Small intestine (tissue), 7 donors: ENCODE measurements at regions not wholly inside any gene's neighbourhood (a gene's known extent, or its start where the extent isn't known, plus 50 kb on each side); places are given as distances from the start of the nearest gene placed in this dataset.

Experiments used
- DNase-seq, 2 donors: peaks; one replicate each; pipeline versions ENCODE4 v3.0.0 to v3.0.0-alpha.2; 2013
- FAIRE-seq: peaks from 2 replicates; lab custom pipeline; 2012; peaks lifted over from hg19 to GRCh38; lab: Jason Lieb, UNC
- H3K27ac ChIP-seq, 3 donors: one replicate each; pipeline ENCODE4 v1.5.1; 2013; ENCODE audit warnings: low read length in 2 of 3, mild to moderate bottlenecking in 2 of 3, control low read depth in 1 of 3, inconsistent platforms in 1 of 3, low read depth in 1 of 3, moderate library complexity in 1 of 3
- H3K27me3 ChIP-seq, 3 donors: one replicate each; pipeline ENCODE4 v1.6.1; 2013; ENCODE audit warnings: low read length in 3 of 3, inconsistent platforms in 1 of 3; ENCODE audit not compliant: control insufficient read depth in 3 of 3, insufficient read depth in 3 of 3
- H3K36me3 ChIP-seq, 3 donors: one replicate each; pipeline ENCODE4 v1.6.1; 2013; ENCODE audit warnings: low read length in 3 of 3, inconsistent platforms in 1 of 3, low read depth in 1 of 3, mild to moderate bottlenecking in 1 of 3, moderate library complexity in 1 of 3; ENCODE audit not compliant: control insufficient read depth in 3 of 3, insufficient read depth in 2 of 3
- H3K4me1 ChIP-seq, 3 donors: one replicate each; pipeline ENCODE4 v1.6.1; 2013; ENCODE audit warnings: low read length in 2 of 3, inconsistent platforms in 1 of 3, low read depth in 1 of 3, mild to moderate bottlenecking in 1 of 3, moderate library complexity in 1 of 3; ENCODE audit not compliant: control insufficient read depth in 3 of 3, insufficient read depth in 2 of 3
- H3K4me3 ChIP-seq, 3 donors: one replicate each; pipeline ENCODE4 v1.5.1; 2013; ENCODE audit warnings: low read length in 3 of 3, control low read depth in 1 of 3, inconsistent platforms in 1 of 3, low read depth in 1 of 3, mild to moderate bottlenecking in 1 of 3, moderate library complexity in 1 of 3
- H3K9me3 ChIP-seq, 2 donors: one replicate each; pipeline ENCODE4 v1.6.1; 2013; ENCODE audit warnings: low read depth in 1 of 2, low read length in 1 of 2; ENCODE audit not compliant: control insufficient read depth in 2 of 2, insufficient read depth in 1 of 2
- WGBS, 3 donors: extraction: QIAGEN DNeasy Blood & Tissue Kit; methylation state at CpG; one replicate each; pipeline ENCODE4 v1.1.7; 2013; 5-methylcytosine and 5-hydroxymethylcytosine counted together
- donor health status: healthy with polysubstance abuse.
- donor health status: control.
- donor health status: control.
- donor health status: Bipolar disorder and iron deficiency.
- donor health status: healthy.

DNA sequence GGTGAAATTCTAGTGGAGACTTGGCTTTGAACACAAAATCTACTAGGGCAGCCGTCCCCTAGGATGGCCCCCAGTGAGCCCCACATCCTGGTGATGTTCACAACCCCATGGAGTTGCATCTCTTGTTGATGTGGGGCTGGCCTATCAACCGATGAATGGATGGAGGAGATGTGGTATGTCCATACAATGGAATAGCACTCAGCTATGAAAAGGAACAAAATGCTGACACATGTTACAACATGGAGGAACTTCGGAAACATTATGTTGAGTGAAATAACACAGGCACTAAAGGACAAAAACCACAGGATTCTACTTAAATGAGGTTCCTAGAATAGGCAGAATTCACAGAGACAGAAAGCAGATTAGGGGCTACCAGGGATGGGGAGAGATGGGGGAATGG is 80.1 kb upstream of the ASAP2 start:
- peaks cover 0 to 3% of the 10 kb centered on the region in 2 donors for H3K9me3 ChIP-seq
- no peaks in the 10 kb centered on the region for H3K4me1 ChIP-seq
- no peaks in the 10 kb centered on the region for H3K27me3 ChIP-seq
- no peaks in the 10 kb centered on the region for H3K36me3 ChIP-seq
- FAIRE-seq (no peak), DNase-seq (no peak)
- 94 to 97% (median 97%) methylated on average over 3 of the region's 3 CpGs for WGBS, 3 donors
- no peak overlapping the region for H3K4me3 ChIP-seq
- no peak overlapping the region for H3K27ac ChIP-seq

DNA sequence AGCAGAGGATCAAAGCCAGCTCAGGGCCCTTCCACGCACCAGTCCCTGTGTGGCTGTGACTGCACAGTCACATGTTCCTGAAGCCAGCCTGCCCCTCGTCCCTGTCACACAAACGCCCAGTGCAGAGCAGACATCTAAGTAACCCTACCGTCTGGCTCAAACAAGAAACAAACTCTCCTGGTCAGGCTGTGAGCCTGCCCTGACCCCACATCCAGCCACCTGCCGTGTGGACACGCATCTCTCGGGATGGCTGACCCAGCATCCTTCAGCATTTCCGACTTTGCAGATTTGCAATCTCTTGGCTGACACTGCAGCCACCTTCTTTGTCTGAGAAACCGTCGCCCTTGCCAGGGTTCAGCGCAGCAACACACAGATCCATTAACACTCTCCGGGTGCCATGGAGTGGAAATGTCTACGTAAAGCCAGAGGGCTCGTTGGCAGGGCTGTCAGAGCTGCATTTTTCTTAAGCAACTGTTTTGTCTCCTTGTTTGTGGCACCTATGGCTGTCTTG is 82.3 kb upstream of the ASAP2 start:
- H3K27ac ChIP-seq = no peak overlapping the region
- FAIRE-seq = no peak
- no peaks in the 10 kb centered on the region for H3K27me3 ChIP-seq
- WGBS, 3 donors = 78 to 86% (median 85%) methylated on average over 14 of the region's 14 CpGs
- no peak overlapping the region for H3K4me3 ChIP-seq
- H3K36me3 ChIP-seq = no peaks in the 10 kb centered on the region
- DNase-seq = no peak
- H3K9me3 ChIP-seq = peaks cover 0 to 3% of the 10 kb centered on the region in 2 donors
- H3K4me1 ChIP-seq = no peaks in the 10 kb centered on the region

DNA sequence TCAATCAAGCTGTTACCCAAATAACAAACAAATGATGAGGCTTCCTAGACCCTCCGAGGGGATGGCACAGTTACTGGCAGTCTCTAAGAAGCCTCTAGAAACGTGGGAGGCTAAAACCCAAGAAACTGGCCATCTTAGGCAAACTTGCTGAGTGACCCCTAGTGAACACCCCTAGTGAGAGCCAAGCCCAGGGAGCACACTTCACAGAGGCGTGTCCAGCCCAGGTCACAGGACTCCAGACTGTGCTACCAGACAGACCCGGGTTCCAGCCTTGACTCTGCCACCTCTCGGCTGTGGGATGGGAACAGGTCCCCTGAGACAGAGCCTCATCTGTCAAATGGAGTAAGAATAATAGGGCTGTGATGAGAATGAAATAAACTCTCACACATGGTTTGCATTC is 83.5 kb upstream of the ASAP2 start:
- peaks cover 0 to 3% of the 10 kb centered on the region in 2 donors for H3K9me3 ChIP-seq
- no peaks in the 10 kb centered on the region for H3K36me3 ChIP-seq
- no peaks in the 10 kb centered on the region for H3K4me1 ChIP-seq
- WGBS, 3 donors = 72 to 76% (median 73%) methylated on average over 5 of the region's 5 CpGs
- no peak overlapping the region for H3K4me3 ChIP-seq
- FAIRE-seq (no peak), DNase-seq (no peak)
- H3K27me3 ChIP-seq = no peaks in the 10 kb centered on the region
- H3K27ac ChIP-seq = no peak overlapping the region

DNA sequence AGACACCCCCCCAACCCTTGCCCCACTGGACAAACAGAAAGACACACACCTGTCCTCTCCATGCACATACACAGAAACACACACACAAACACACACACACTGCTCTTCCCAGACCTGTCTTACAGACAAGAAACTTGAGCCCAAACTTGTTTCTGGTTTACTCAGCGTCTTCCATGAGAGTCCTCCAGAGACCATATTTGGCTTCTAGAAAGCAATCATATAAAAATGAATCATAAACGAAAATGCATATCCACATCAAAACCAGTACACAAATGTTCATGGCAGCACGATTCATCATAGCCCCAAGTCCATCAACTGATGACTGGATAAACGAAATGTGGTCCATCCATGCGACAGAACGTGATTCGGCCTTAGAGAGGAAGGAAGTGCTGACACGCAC is 84.2 kb upstream of the ASAP2 start:
- Histone ChIP-seq H3K27me3 (no peaks in the 10 kb centered on the region), H3K36me3 (no peaks in the 10 kb centered on the region), H3K4me3 (no peak overlapping the region), H3K27ac (no peak overlapping the region), H3K4me1 (no peaks in the 10 kb centered on the region), H3K9me3 (peaks cover 0 to 3% of the 10 kb centered on the region in 2 donors)
- FAIRE-seq (no peak), DNase-seq (no peak)
- 85 to 93% (median 91%) methylated on average over 8 of the region's 8 CpGs for WGBS, 3 donors

DNA sequence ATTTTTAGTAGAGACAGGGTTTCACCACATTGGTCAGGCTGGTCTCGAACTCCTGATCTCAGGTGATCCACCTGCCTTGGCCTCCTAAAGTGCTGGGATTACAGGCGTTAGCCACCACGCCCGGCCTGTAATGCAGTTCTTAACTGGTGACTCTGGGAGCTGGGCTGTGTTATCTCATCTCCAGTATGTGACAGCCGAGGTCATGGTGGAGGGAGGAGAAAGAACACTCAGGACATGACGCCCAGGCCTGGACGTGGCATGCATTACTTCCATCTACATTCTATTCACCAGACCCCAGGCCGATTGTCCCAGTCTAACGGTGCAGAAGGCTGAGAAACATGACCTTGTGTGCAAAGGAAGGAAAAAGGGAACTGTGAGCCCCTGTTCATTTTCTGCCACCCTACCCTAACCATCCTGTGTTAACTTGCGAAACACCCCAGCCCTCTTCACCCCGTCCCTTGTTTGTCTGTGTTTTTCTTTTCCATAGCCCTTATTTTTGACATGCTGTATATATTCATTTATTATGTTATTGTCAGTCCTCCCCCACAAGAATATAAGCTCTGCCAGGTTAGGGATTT is 88.1 kb upstream of the ASAP2 start:
- no peak for DNase-seq
- Histone ChIP-seq H3K4me1 (no peaks in the 10 kb centered on the region), H3K27ac (no peak overlapping the region), H3K4me3 (no peak overlapping the region), H3K36me3 (no peaks in the 10 kb centered on the region), H3K9me3 (no peaks in the 10 kb centered on the region), H3K27me3 (no peaks in the 10 kb centered on the region)
- WGBS, 3 donors = 76 to 82% (median 81%) methylated on average over 11 of the region's 11 CpGs
- FAIRE-seq = no peak

DNA sequence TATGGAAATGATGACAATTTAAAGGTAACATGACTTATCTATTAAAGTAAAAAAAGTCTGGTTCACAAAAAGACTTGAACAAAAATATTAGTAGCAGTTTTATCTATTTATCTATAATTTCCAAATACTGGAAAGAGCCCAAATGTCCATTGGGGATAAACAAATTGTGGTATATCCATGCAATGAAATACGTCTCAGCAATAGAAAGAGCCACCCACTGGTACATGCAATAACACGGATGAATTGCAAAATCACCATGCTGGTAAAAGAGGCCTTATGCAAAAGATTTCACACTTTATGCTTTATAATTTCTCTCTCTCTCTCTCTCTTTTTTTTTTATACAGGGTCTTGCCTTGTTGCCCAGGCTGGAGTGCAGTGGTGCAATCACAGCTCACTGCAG is 91.4 kb upstream of the ASAP2 start:
- H3K27ac ChIP-seq = no peak overlapping the region
- no peak overlapping the region for H3K4me3 ChIP-seq
- H3K4me1 ChIP-seq = no peaks in the 10 kb centered on the region
- H3K9me3 ChIP-seq = no peaks in the 10 kb centered on the region
- H3K27me3 ChIP-seq = no peaks in the 10 kb centered on the region
- H3K36me3 ChIP-seq = no peaks in the 10 kb centered on the region
- 83 to 97% (median 89%) methylated on average over 2 of the region's 2 CpGs for WGBS, 3 donors
- FAIRE-seq (no peak), DNase-seq (no peak)

DNA sequence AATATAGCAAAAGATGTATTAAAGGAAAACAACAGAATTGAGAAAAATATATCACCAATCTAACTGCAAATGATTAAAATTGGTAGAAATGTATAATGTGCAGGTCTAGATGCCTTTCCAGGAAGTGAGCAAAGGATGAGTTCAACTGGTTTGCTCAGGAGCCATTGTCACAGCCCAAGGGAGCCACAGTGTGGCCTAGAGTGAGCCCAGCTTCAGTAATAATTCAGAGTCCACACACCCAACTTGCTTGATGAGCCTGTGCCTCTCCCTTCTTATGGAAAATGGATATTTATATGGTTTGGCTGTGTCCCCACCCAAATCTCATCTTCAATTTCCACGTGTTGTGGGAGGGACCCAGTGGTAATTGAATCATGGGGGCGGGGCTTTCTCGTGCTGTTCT is 92.2 kb upstream of the ASAP2 start:
- FAIRE-seq (no peak), DNase-seq (no peak)
- WGBS, 3 donors = 43 to 68% (median 62%) methylated on average over 3 of the region's 3 CpGs
- Histone ChIP-seq H3K27me3 (no peaks in the 10 kb centered on the region), H3K36me3 (no peaks in the 10 kb centered on the region), H3K9me3 (no peaks in the 10 kb centered on the region), H3K4me3 (no peak overlapping the region), H3K27ac (no peak overlapping the region), H3K4me1 (no peaks in the 10 kb centered on the region)

DNA sequence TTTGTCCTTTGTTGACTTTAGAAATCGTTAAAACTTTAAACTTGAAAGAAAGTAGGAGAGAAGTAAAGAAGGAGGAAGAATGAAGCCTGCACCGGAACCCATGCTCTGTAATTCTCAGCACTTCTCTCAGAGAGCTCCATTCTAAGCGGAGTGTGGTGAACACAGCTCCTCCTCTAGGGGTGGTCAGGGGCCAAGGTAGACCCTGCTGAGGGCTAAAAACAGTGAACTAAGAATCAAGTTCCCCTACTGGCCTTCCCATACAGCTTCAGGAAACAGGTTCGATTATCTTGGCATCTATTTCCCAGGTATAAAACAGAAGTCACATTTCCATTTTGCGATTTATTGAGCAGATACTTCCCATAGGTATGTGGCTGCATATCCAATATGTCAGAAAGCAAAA is 92.7 kb upstream of the ASAP2 start:
- 60 to 68% (median 68%) methylated on average over 5 of the region's 5 CpGs for WGBS, 3 donors
- DNase-seq = no peak

DNA sequence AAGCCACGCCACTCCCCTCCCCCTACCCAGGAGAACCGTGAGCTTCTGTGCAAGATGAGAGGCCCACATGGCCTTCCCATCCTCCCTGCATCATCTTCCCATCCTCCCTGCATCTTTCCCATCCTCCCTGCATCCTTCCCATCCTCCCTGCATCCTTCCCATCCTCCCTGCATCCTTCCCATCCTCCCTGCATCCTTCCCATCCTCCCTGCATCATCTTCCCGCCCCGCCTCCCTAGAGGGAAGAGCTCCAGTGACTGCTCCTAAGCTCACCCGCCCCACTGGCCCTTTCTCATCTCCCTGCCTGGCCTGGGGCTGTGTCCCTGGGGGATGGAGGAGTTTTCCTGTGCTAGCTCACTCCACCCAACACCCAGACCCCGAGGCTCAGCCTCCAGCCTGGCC is 93.3 kb upstream of the ASAP2 start:
- WGBS, 3 donors = 77 to 82% (median 79%) methylated on average over 6 of the region's 6 CpGs
- DNase-seq = no peak
- Histone ChIP-seq H3K4me1 (no peaks in the 10 kb centered on the region), H3K9me3 (no peaks in the 10 kb centered on the region), H3K27ac (no peak overlapping the region), H3K4me3 (no peak overlapping the region), H3K36me3 (no peaks in the 10 kb centered on the region), H3K27me3 (no peaks in the 10 kb centered on the region)
- FAIRE-seq = no peak

More for the DNA sequence above, 92.7 kb upstream of the ASAP2 start:
- Histone ChIP-seq H3K27ac (no peak overlapping the region), H3K4me1 (no peaks in the 10 kb centered on the region), H3K27me3 (no peaks in the 10 kb centered on the region), H3K9me3 (no peaks in the 10 kb centered on the region), H3K4me3 (no peak overlapping the region), H3K36me3 (no peaks in the 10 kb centered on the region)
- no peak for FAIRE-seq
